Neural progenitor cell (in vitro differentiated cells): ENCODE measurements at regions not wholly inside any gene's neighbourhood (a gene's known extent, or its start where the extent isn't known, plus 50 kb on each side); places are given as distances from the start of the nearest gene placed in this dataset.

Source experiments
- EZH2 ChIP-seq: fragments of 200-600 bp; sonication (generic); IDR thresholded peaks from 2 replicates; pipeline ENCODE4 v1.6.1; 2017; ENCODE audit warnings: antibody characterized with exemption, mild to moderate bottlenecking, moderate library complexity
- TF ChIP-seq, protein P1 (sequence below): fragments of 200-600 bp; sonication (generic); IDR thresholded peaks from 2 replicates; pipeline ENCODE4 v1.5.1; 2017; ENCODE audit warnings: antibody characterized with exemption, mild to moderate bottlenecking

GRCh38 chr6:3644739-3645012, 106.8 kb downstream of the PXDC1 start:
- TF ChIP-seq, protein P1, sequence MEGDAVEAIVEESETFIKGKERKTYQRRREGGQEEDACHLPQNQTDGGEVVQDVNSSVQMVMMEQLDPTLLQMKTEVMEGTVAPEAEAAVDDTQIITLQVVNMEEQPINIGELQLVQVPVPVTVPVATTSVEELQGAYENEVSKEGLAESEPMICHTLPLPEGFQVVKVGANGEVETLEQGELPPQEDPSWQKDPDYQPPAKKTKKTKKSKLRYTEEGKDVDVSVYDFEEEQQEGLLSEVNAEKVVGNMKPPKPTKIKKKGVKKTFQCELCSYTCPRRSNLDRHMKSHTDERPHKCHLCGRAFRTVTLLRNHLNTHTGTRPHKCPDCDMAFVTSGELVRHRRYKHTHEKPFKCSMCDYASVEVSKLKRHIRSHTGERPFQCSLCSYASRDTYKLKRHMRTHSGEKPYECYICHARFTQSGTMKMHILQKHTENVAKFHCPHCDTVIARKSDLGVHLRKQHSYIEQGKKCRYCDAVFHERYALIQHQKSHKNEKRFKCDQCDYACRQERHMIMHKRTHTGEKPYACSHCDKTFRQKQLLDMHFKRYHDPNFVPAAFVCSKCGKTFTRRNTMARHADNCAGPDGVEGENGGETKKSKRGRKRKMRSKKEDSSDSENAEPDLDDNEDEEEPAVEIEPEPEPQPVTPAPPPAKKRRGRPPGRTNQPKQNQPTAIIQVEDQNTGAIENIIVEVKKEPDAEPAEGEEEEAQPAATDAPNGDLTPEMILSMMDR: no peak
- TF ChIP-seq EZH2: no peak
